ENCODE measurements at regions not wholly inside any gene's neighbourhood (a gene's known extent, or its start where the extent isn't known, plus 50 kb on each side); places are given as distances from the start of the nearest gene placed in this dataset.

- no peak overlapping the region for H3K4me3 ChIP-seq (ENCODE audit: control insufficient read depth, low read depth, low read length)
- TF ChIP-seq CTCF (conservative IDR thresholded peaks at IDR 0.05; ENCODE audit: control insufficient read depth, insufficient read depth, low read depth, low read length): no peak
- DNase-seq (ENCODE audit: low read depth): no peak
Measured at GRCh38 chr3:10581716-10582115, 76.3 kb upstream of the ATP2B2 start.

DNA sequence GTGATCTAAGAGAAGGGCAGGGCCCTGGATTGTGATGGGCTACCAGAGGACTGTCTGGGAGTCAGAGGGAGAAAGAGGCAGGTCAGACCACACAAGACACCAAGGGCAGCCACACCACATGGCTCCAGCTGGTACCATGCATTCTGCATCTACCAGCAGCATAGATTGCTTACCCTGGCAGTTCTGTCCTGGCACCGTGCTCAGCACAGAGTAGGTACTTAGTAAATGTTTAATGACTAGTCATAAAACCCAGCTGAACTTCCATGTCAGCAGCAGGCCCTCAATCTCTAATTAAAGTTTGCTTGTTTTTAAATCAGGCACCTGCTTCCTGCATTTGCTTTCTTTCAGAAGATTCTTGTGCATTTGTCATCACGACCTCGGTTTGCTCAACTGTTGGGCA lies 77.3 kb upstream of the ATP2B2 start:
- TF ChIP-seq CTCF (conservative IDR thresholded peaks at IDR 0.05; ENCODE audit: control insufficient read depth, insufficient read depth, low read depth, low read length): no peak
- no peak for DNase-seq (ENCODE audit: low read depth)
- no peak overlapping the region for H3K4me3 ChIP-seq (ENCODE audit: control insufficient read depth, low read depth, low read length)

DNA sequence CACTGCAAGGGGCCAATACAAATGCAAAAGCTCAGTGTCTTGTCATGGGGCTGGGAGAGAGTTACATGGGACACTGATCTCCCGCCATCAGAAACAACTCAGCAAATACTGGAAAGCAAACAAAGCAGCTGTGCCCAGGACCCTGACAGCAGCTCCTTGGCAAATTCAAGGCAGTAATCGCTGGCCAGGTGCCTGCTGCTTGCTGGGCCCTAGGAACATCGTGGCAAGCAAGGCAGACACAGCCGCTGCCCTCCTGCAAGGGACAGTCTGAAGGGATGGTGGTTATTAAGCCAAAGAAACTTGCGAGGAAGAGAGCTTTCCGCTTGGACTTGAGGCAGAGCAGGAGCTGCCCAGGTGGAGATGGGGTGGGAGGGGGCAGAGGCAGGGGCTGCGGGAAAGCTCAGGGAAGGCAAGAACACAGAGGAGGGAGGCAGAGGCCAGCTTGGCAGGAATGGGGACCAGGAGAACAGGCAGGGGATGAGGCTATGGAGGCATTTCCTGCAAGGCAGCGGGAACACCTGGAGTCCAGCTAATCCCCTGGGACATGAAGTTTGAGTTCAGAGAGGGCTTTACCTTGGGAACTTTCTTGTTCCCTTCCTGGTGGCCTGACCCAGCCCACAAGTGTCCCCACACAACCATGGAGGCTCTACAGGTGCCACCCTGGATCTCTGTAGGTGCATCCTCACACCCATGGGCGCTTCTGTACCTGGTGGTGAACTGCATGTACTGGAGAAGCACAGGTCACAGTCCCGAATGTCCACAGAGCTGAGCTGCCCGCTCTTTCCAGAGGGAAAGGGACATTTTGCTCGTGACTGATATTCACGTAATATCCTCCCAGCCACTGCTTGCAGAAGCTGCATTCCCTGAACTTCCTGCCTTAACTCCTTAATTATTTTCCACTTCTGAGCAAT lies 78.7 kb upstream of the ATP2B2 start:
- no peak overlapping the region for H3K4me3 ChIP-seq (ENCODE audit: control insufficient read depth, low read depth, low read length)
- no peak for DNase-seq (ENCODE audit: low read depth)
- no peak for TF ChIP-seq CTCF (conservative IDR thresholded peaks at IDR 0.05; ENCODE audit: control insufficient read depth, insufficient read depth, low read depth, low read length)

GRCh38 chr3:10585945-10586344 lies 80.6 kb upstream of the ATP2B2 start:
- no peak overlapping the region for H3K4me3 ChIP-seq (ENCODE audit: control insufficient read depth, low read depth, low read length)
- TF ChIP-seq CTCF (conservative IDR thresholded peaks at IDR 0.05; ENCODE audit: control insufficient read depth, insufficient read depth, low read depth, low read length): no peak
- DNase-seq (ENCODE audit: low read depth): no peak

GRCh38 chr3:10594915-10595314 lies 89.5 kb upstream of the ATP2B2 start:
- DNase-seq (ENCODE audit: low read depth): peak; percentile 46
- H3K4me3 ChIP-seq (ENCODE audit: control insufficient read depth, low read depth, low read length): no peak overlapping the region
- no peak for TF ChIP-seq CTCF (conservative IDR thresholded peaks at IDR 0.05; ENCODE audit: control insufficient read depth, insufficient read depth, low read depth, low read length)

DNA sequence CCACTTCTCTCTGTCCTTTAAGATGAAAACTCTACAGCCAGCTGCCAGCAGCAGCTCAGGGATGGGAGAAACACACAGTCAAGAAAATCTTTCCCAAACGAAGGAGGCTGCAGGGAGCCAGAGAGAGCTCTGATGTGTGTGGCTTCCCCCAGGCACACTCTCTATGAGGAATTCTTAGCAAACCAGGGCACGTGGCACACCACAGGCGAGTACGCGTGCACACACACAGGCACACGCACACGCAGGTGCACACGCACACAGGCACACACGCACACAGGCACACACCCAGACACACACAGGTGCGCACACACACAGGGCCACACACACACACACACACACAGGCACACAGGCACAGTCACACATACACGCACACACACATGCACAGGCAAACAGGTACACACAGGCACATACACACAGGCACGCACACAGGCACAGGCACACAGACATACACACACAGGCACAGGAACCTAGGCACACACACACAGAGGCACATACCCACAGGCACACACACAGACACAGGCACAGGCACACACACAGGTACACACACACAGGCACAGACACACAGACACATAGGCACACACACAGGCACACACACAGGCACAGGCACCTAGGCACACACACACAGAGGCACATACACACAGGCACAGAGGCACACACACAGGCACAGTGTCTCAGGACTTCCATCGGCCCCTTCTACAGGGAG lies 91.5 kb upstream of the ATP2B2 start:
- H3K4me3 ChIP-seq (ENCODE audit: control insufficient read depth, low read depth, low read length): no peak overlapping the region
- DNase-seq (ENCODE audit: low read depth): no peak
- TF ChIP-seq CTCF (conservative IDR thresholded peaks at IDR 0.05; ENCODE audit: control insufficient read depth, insufficient read depth, low read depth, low read length): no peak
